ENCODE measurements at regions not wholly inside any gene's neighbourhood (a gene's known extent, or its start where the extent isn't known, plus 50 kb on each side); places are given as distances from the start of the nearest gene placed in this dataset.

GRCh38 chr13:47672245-47673008 lies 328.6 kb downstream of the SUCLA2 start:
- TF ChIP-seq KLF9 (tag by site-specific recombination; IDR thresholded peaks at IDR 0.05; ENCODE audit: low read depth): no peak
- TF ChIP-seq EGR2 (tag by site-specific recombination; IDR thresholded peaks at IDR 0.05; ENCODE audit: low read depth): no peak
- no peak for TF ChIP-seq ZNF837 (tag by site-specific recombination; IDR thresholded peaks at IDR 0.05)
- TF ChIP-seq ZBTB44 (tag by site-specific recombination; IDR thresholded peaks at IDR 0.05): no peak
- no peak for TF ChIP-seq ZNF366 (tag by site-specific recombination; conservative IDR thresholded peaks at IDR 0.05)
- TF ChIP-seq TCF7L2 (IDR thresholded peaks at IDR 0.05; ENCODE audit: borderline replicate concordance, low read depth, low read length): no peak
- no peak for TF ChIP-seq ZNF677 (tag by site-specific recombination; IDR thresholded peaks at IDR 0.05)
- TF ChIP-seq ZNF707 (tag by site-specific recombination; IDR thresholded peaks at IDR 0.05): no peak
- no peak for TF ChIP-seq ZNF747 (tag by site-specific recombination; IDR thresholded peaks at IDR 0.05)
- no peak for TF ChIP-seq ZNF596 (tag by site-specific recombination; IDR thresholded peaks at IDR 0.05)
- TF ChIP-seq BCL11A (tag by site-specific recombination; IDR thresholded peaks at IDR 0.05; ENCODE audit: low read depth): no peak
- TF ChIP-seq ZNF561 (tag by site-specific recombination; IDR thresholded peaks at IDR 0.05; ENCODE audit: borderline replicate concordance): no peak
- no peak for TF ChIP-seq ZNF791 (tag by site-specific recombination; IDR thresholded peaks at IDR 0.05)
- H3K9me3 ChIP-seq (ENCODE audit: control insufficient read depth, insufficient read depth, low read depth, low read length): no peaks in the 10 kb centered on the region
- CTCF ChIA-PET: no interaction called here
- no peaks in the 10 kb centered on the region for H3K4me1 ChIP-seq (ENCODE audit: control insufficient read depth, insufficient read depth, low read length)
- no peak overlapping the region for H3K4me3 ChIP-seq (ENCODE audit: low read depth, low read length)
- H3K36me3 ChIP-seq (ENCODE audit: control insufficient read depth in 2 of 2, insufficient read depth in 1 of 2, low read length in 2 of 2): no peaks in the 10 kb centered on the region
- no peak overlapping the region for H3K27ac ChIP-seq (ENCODE audit: extremely low read depth, low read depth, low read length)
- POLR2A ChIA-PET: no interaction called here

- H3K36me3 ChIP-seq (ENCODE audit: control insufficient read depth in 2 of 2, insufficient read depth in 1 of 2, low read length in 2 of 2): no peaks in the 10 kb centered on the region
- ChIA-PET CTCF (no interaction called here), POLR2A (no interaction called here)
- H3K4me1 ChIP-seq (ENCODE audit: control insufficient read depth, insufficient read depth, low read length): no peaks in the 10 kb centered on the region
- H3K9me3 ChIP-seq (ENCODE audit: control insufficient read depth, insufficient read depth, low read depth, low read length): no peaks in the 10 kb centered on the region
- H3K27ac ChIP-seq (ENCODE audit: extremely low read depth, low read depth, low read length): no peak overlapping the region
- no peak for TF ChIP-seq ZNF561 (tag by site-specific recombination; IDR thresholded peaks at IDR 0.05; ENCODE audit: borderline replicate concordance)
- no peak for TF ChIP-seq HIC1 (tag by site-specific recombination; IDR thresholded peaks at IDR 0.05)
- TF ChIP-seq ZNF747 (tag by site-specific recombination; IDR thresholded peaks at IDR 0.05): no peak
- TF ChIP-seq PRDM2 (tag by site-specific recombination; IDR thresholded peaks at IDR 0.05; ENCODE audit: borderline replicate concordance): no peak
- TF ChIP-seq ZNF223 (tag by site-specific recombination; IDR thresholded peaks at IDR 0.05): no peak
- H3K4me3 ChIP-seq (ENCODE audit: low read depth, low read length): no peak overlapping the region
These were observed 329.3 kb downstream of the SUCLA2 start for GRCh38 chr13:47671776-47672175.
